BLaER1 treated with 17β-estradiol and CSF1 and Interleukin-3, amounts not matched to agents 10 nM and 100 nM (cell line): ENCODE measurements at regions not wholly inside any gene's neighbourhood (a gene's known extent, or its start where the extent isn't known, plus 50 kb on each side); places are given as distances from the start of the nearest gene placed in this dataset.

Experiments used
- H3K27ac ChIP-seq, 11 experiments: shearing (Covaris generic); formaldehyde crosslinking; 2 replicates each; pipeline ENCODE4 v1.8.1; 2022
- H3K27me3 ChIP-seq, 11 experiments: shearing (Covaris generic); formaldehyde crosslinking; 2 replicates each; pipeline ENCODE4 v1.8.1; 2022
- H3K36me3 ChIP-seq, 11 experiments: shearing (Covaris generic); formaldehyde crosslinking; 2 replicates each; pipeline ENCODE4 v1.8.1; 2022
- H3K4me1 ChIP-seq, 10 experiments: shearing (Covaris generic); formaldehyde crosslinking; 2 replicates each; pipeline ENCODE4 v1.8.1; 2022
- H3K4me2 ChIP-seq, 11 experiments: shearing (Covaris generic); formaldehyde crosslinking; 2 replicates each; pipeline ENCODE4 v1.8.1; 2022
- H3K4me3 ChIP-seq, 10 experiments: shearing (Covaris generic); formaldehyde crosslinking; 2 replicates each; pipeline ENCODE4 v1.8.1; 2022
- H3K9ac ChIP-seq, 11 experiments: shearing (Covaris generic); formaldehyde crosslinking; 2 replicates each; pipeline ENCODE4 v1.8.1; 2022
- H3K9me3 ChIP-seq, 11 experiments: shearing (Covaris generic); formaldehyde crosslinking; replicated peaks in 1 of 11; 2 replicates each; pipeline ENCODE4 v1.8.1; 2022
- H4K20me1 ChIP-seq, 11 experiments: shearing (Covaris generic); formaldehyde crosslinking; 2 replicates each; pipeline ENCODE4 v1.8.1; 2022
- Cebpa-rat ChIP-seq, 11 experiments: shearing (Covaris generic); IDR thresholded peaks; 2 replicates each; pipeline ENCODE4 v1.8.1; 2022

DNA sequence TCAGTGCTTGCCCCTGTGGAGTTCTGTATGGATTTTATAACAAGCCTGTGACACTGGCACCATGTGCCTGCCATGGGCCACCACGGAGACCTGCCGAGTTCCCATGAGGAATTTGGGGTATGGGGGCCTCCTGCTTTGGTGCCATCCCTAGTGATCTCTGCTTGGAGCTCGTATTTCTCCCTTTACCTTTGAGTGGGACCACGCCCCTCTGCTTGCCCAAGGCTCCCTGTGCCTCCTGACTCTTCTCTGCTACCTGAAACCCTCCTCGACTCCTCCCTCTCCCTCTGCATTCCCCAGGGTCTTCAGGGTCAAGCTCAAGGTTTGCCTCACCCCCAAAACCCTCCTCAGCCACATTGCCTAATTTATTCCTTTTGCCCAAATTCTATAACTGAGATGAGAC, 225.0 kb downstream of the BUB3 start:
- Histone ChIP-seq H3K36me3 (peaks cover 0 to 4% (median 0%) of the 10 kb centered on the region in 11 experiments; a peak in 2 of 22 replicates), H3K27me3 (no peaks in the 10 kb centered on the region), H3K27ac (no peak overlapping the region), H3K9ac (no peak overlapping the region), H3K4me3 (no peak overlapping the region), H4K20me1 (no peaks in the 10 kb centered on the region), H3K9me3 (peaks cover 14 to 36% (median 22%) of the 10 kb centered on the region in 11 experiments; a peak in 21 of 22 replicates), H3K4me2 (no peak overlapping the region), H3K4me1 (peaks cover 7 to 35% (median 33%) of the 10 kb centered on the region in 10 experiments; a peak in 19 of 20 replicates)
- no peak for TF ChIP-seq Cebpa-rat (IDR thresholded peaks at IDR 0.05)

DNA sequence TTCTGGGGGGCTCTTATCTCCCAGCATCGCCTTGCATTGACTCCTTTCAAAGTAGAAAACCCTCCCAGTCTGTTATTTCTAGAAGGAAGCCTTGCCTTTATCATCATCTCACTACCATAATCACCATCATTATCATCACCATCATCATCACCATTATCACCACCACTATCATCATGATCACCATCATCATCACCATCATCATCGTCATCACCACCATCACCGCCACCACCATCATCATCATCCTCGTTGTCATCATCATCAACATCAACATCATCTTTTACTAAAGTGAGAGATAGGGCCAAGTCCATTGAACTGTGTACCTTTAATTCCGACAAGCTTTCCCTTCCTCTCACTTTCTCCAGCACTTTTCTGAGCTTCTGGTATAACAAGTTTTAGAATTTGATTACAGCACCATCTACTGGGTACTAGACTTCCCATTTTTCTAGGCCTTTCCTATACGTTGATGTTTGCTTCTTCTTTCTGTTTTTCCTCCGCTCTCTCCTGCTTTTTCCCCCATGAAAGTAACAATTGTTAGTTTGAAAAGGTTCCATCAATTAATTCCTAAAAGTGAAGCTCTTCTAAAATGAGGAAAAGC, 226.4 kb downstream of the BUB3 start:
- Histone ChIP-seq H3K9ac (no peak overlapping the region), H3K4me2 (peak overlapping the region in 7 of 11 experiments; percentile 8 to 35 (median 22); a peak in 4 of 22 replicates), H3K4me3 (no peak overlapping the region), H3K4me1 (peaks cover 7 to 40% (median 35%) of the 10 kb centered on the region in 10 experiments; a peak in 19 of 20 replicates), H4K20me1 (no peaks in the 10 kb centered on the region), H3K27ac (no peak overlapping the region), H3K27me3 (no peaks in the 10 kb centered on the region), H3K9me3 (peaks cover 24 to 49% (median 35%) of the 10 kb centered on the region in 11 experiments), H3K36me3 (peaks cover 0 to 11% (median 4%) of the 10 kb centered on the region in 11 experiments; a peak in 8 of 22 replicates)
- no peak for TF ChIP-seq Cebpa-rat (IDR thresholded peaks at IDR 0.05)

DNA sequence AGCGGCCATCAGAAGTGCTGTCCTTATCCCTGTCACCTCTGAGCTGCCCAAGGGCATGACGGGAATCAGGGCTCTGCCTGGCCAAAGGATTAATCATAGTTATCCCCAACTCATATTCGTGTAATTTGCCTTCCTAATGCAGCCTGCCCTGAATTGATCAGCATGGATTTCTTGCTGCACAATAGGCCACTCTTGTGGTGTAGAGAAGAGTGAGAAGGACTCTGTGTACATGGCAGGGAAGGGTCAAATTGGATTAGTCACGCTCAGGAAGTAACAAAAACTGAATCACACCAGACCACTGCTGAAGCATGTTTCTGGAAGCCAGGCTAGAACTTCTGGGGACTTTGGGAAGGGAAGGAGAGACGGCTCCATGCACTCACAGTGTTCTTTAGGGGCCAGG, 227.0 kb downstream of the BUB3 start:
- H3K36me3 ChIP-seq, result peaks cover 0 to 15% (median 6%) of the 10 kb centered on the region in 11 experiments; a peak in 8 of 22 replicates
- H3K27me3 ChIP-seq, result no peaks in the 10 kb centered on the region
- no peak overlapping the region for H3K27ac ChIP-seq
- peak overlapping the region; percentile 8 to 48 (median 25); a peak in 16 of 22 replicates for H3K4me2 ChIP-seq
- H3K4me3 ChIP-seq, result no peak overlapping the region
- H4K20me1 ChIP-seq, result no peaks in the 10 kb centered on the region
- peaks cover 7 to 40% (median 35%) of the 10 kb centered on the region in 10 experiments; a peak in 19 of 20 replicates for H3K4me1 ChIP-seq
- peak overlapping the region in 1 of 11 experiments; percentile 21; a peak in 1 of 22 replicates for H3K9ac ChIP-seq
- peaks cover 31 to 51% (median 39%) of the 10 kb centered on the region in 11 experiments for H3K9me3 ChIP-seq
- TF ChIP-seq Cebpa-rat (IDR thresholded peaks at IDR 0.05), result no peak

DNA sequence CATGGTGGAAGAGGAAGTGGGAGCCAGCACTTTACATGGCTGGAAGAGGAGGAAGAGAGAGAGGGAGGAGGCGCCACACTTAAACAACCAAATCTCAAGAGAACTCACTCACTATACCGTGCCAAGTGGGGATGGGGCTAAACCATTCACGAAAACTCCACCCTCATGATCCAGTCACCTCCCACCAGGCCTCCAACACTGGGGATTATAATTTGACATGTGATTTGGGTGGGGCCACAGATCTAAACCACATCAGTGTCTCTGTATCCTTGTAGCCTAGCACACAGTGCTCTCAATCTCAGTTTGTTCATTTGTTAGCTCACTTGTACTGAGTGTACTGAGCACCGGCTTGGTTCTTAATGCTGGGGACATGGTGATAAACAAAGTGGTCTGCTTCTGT, 228.3 kb downstream of the BUB3 start:
- peaks cover 0 to 15% (median 6%) of the 10 kb centered on the region in 11 experiments; a peak in 9 of 22 replicates for H3K36me3 ChIP-seq
- TF ChIP-seq Cebpa-rat (IDR thresholded peaks at IDR 0.05), result no peak
- no peak overlapping the region for H3K4me3 ChIP-seq

DNA sequence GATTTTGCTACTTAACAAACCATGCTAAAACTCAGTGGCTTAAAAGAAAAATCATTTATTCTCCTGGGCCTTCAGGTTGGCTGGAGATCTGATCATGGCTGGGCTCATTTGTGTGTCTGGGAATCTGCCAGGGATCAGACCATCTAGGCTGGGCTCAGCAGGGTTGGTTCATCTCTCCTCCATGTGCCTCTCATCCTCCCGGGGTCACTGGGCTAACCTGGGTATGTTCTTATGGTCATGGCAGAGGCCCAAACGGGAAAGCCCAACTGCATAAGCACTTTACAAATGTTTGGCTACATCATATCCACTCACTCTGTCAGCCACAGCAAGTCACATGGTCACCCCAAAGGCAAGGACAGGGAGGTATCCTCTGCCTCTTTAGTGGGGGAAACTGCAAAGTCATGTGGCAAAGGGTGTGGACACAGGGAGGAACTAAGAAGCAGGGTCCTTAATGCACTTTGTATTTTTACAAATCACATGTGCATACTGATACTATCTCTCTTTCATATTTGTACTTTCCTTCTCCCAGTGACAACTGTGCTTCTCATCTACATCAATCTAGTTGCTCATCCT, 231.4 kb downstream of the BUB3 start:
- no peaks in the 10 kb centered on the region for H3K27me3 ChIP-seq
- no peak overlapping the region for H3K27ac ChIP-seq
- H3K4me1 ChIP-seq, result peaks cover 10 to 47% (median 41%) of the 10 kb centered on the region in 10 experiments
- TF ChIP-seq Cebpa-rat (IDR thresholded peaks at IDR 0.05), result no peak
- no peak overlapping the region for H3K9ac ChIP-seq
- no peak overlapping the region for H3K4me2 ChIP-seq
- H3K36me3 ChIP-seq, result peaks cover 0 to 28% (median 14%) of the 10 kb centered on the region in 11 experiments; a peak in 13 of 22 replicates
- H4K20me1 ChIP-seq, result no peaks in the 10 kb centered on the region
- H3K9me3 ChIP-seq, result peaks cover 67 to 91% (median 80%) of the 10 kb centered on the region in 11 experiments
- no peak overlapping the region; a peak in 1 of 20 replicates for H3K4me3 ChIP-seq

More for the DNA sequence above, 228.3 kb downstream of the BUB3 start:
- Histone ChIP-seq H3K4me2 (peak overlapping the region in 9 of 11 experiments; percentile 15 to 61 (median 42); a peak in 15 of 22 replicates), H3K27ac (no peak overlapping the region), H4K20me1 (no peaks in the 10 kb centered on the region), H3K4me1 (peaks cover 7 to 40% (median 35%) of the 10 kb centered on the region in 10 experiments; a peak in 19 of 20 replicates), H3K9ac (no peak overlapping the region), H3K27me3 (no peaks in the 10 kb centered on the region), H3K9me3 (peaks cover 43 to 61% (median 52%) of the 10 kb centered on the region in 11 experiments)

DNA sequence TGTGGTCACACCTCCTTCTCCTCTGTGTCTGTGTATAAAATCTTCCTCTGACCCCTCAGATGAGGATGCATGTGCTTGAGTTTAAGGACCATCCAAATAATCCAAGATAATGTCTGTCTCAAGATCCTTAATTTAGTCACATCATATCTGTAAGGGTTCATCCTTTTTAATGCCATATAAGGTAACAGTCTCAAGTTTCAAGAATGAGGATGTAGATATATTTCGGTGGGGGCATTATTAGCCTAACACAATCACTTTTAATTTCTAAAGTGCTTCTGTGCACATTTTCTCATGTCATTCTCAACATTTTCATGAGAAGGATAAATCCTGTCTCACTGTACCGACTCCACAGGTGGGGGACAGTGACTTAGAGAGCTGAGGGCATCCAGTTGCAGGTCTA, 235.3 kb downstream of the BUB3 start:
- no peaks in the 10 kb centered on the region for H3K27me3 ChIP-seq
- no peak overlapping the region for H3K4me2 ChIP-seq
- H3K4me3 ChIP-seq, result no peak overlapping the region
- H4K20me1 ChIP-seq, result no peaks in the 10 kb centered on the region
- peaks cover 0 to 29% (median 14%) of the 10 kb centered on the region in 11 experiments; a peak in 14 of 22 replicates for H3K36me3 ChIP-seq
- no peak overlapping the region for H3K27ac ChIP-seq
- no peak for TF ChIP-seq Cebpa-rat (IDR thresholded peaks at IDR 0.05)
- H3K9ac ChIP-seq, result no peak overlapping the region
- peaks cover 58 to 66% (median 62%) of the 10 kb centered on the region in 11 experiments for H3K9me3 ChIP-seq
- H3K4me1 ChIP-seq, result peaks cover 25 to 46% (median 43%) of the 10 kb centered on the region in 10 experiments

DNA sequence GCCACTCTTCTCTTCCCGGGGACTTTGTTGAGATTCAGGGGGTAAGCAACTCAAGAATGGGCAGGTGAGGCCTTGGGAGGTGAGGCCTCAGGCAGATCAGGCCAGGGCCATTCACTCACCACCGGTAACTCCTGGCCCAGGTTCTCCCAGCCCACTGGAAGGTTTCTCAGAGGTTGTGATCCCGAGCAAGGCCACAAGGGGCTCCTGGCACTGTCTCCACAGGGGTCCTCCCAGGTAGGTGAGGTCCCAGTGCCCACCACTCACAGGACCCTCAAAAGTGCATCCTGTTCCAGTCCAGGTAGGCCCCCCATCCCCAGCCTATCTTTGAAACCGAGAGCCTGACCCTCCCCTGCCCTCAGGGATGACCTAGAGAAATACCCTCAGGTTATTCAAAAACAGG, 236.1 kb downstream of the BUB3 start:
- peaks cover 58 to 66% (median 62%) of the 10 kb centered on the region in 11 experiments for H3K9me3 ChIP-seq
- no peaks in the 10 kb centered on the region for H4K20me1 ChIP-seq
- no peak for TF ChIP-seq Cebpa-rat (IDR thresholded peaks at IDR 0.05)
- H3K36me3 ChIP-seq, result peaks cover 0 to 34% (median 18%) of the 10 kb centered on the region in 11 experiments; a peak in 14 of 22 replicates
- H3K4me2 ChIP-seq, result peak overlapping the region in 9 of 11 experiments; percentile 64 to 90 (median 78); a peak in 17 of 22 replicates
- no peaks in the 10 kb centered on the region for H3K27me3 ChIP-seq
- 0 out of 22 replicates have a peak overlapping the region, but pooled peaks of 1 of the 11 experiments have one; percentile 40 for H3K9ac ChIP-seq
- no peak overlapping the region for H3K4me3 ChIP-seq
- H3K27ac ChIP-seq, result peak overlapping the region in 5 of 11 experiments; percentile 59 to 77 (median 68); a peak in 5 of 22 replicates
- peaks cover 25 to 45% (median 43%) of the 10 kb centered on the region in 10 experiments for H3K4me1 ChIP-seq

DNA sequence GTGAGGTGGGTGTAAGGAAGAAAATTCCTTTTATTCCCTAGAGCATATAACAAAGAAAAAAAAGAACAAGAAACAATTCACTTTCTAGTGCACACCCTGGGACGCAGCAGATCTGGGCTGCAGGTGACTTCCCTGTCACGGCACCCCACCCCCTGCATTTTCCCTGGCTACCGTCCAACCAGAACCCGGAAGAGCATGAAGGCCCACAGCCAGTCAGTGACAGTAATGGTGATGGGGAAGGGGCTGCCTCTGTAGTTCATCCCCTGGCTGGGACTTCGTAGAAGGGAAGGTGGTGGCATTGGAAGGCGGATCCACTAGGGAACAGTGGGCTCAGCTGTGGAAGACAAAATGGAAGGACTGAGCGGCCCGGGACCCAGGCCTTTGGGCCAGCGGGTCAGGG, 236.7 kb downstream of the BUB3 start:
- Histone ChIP-seq H3K4me2 (peak overlapping the region; percentile 39 to 90 (median 76); a peak in 21 of 22 replicates), H4K20me1 (no peaks in the 10 kb centered on the region), H3K4me1 (peaks cover 25 to 45% (median 43%) of the 10 kb centered on the region in 10 experiments)

More for the DNA sequence above, 236.7 kb downstream of the BUB3 start:
- TF ChIP-seq Cebpa-rat (IDR thresholded peaks at IDR 0.05), result no peak
- peaks cover 0 to 39% (median 17%) of the 10 kb centered on the region in 11 experiments; a peak in 12 of 22 replicates for H3K36me3 ChIP-seq
- H3K27me3 ChIP-seq, result no peaks in the 10 kb centered on the region
- peak overlapping the region in 8 of 11 experiments; percentile 1 to 77 (median 64); a peak in 14 of 22 replicates for H3K27ac ChIP-seq
- H3K9me3 ChIP-seq, result peaks cover 58 to 66% (median 62%) of the 10 kb centered on the region in 11 experiments
- H3K9ac ChIP-seq, result peak overlapping the region in 4 of 11 experiments; percentile 7 to 49 (median 43); a peak in 3 of 22 replicates
- no peak overlapping the region for H3K4me3 ChIP-seq
